ENCODE measurements at regions not wholly inside any gene's neighbourhood (a gene's known extent, or its start where the extent isn't known, plus 50 kb on each side); places are given as distances from the start of the nearest gene placed in this dataset.

GRCh38 chr1:238364214-238364892, 473.6 kb upstream of the ZP4 start:
- no peaks in the 10 kb centered on the region for H3K36me3 ChIP-seq (ENCODE audit: control insufficient read depth, insufficient read depth, low read length)
- H3K4me1 ChIP-seq (ENCODE audit: control insufficient read depth, insufficient read depth, low read length, poor library complexity, severe bottlenecking): no peaks in the 10 kb centered on the region
- H3K4me3 ChIP-seq (ENCODE audit: extremely low read depth, insufficient read depth, low read length, poor library complexity, severe bottlenecking): no peak overlapping the region
- no peaks in the 10 kb centered on the region for H3K9me3 ChIP-seq (ENCODE audit: control insufficient read depth, low read length)
- no peak overlapping the region for H3K27ac ChIP-seq (ENCODE audit: low read depth, low read length, severe bottlenecking)
- WGBS, 2 experiments (ENCODE audit: insufficient coverage in 2 of 2): 100% methylated on average over 1 of the region's 4 CpGs; no CpG with 5 or more reads in 1 of the 2 experiments

- Histone ChIP-seq H3K36me3 (ENCODE audit: control insufficient read depth, insufficient read depth, low read length) (no peaks in the 10 kb centered on the region), H3K27ac (ENCODE audit: low read depth, low read length, severe bottlenecking) (no peak overlapping the region), H3K9me3 (ENCODE audit: control insufficient read depth, low read length) (no peaks in the 10 kb centered on the region), H3K4me3 (ENCODE audit: extremely low read depth, insufficient read depth, low read length, poor library complexity, severe bottlenecking) (no peak overlapping the region), H3K4me1 (ENCODE audit: control insufficient read depth, insufficient read depth, low read length, poor library complexity, severe bottlenecking) (no peaks in the 10 kb centered on the region)
- WGBS, 2 experiments (ENCODE audit: insufficient coverage in 2 of 2): 85 to 100% methylated on average over 3 to 4 of the region's 7 CpGs
These were observed 469.8 kb upstream of the ZP4 start for GRCh38 chr1:238360474-238360873.

- Histone ChIP-seq H3K36me3 (ENCODE audit: control insufficient read depth, insufficient read depth, low read length) (no peaks in the 10 kb centered on the region), H3K27ac (ENCODE audit: low read depth, low read length, severe bottlenecking) (no peak overlapping the region), H3K9me3 (ENCODE audit: control insufficient read depth, low read length) (peaks cover 4% of the 10 kb centered on the region), H3K4me3 (ENCODE audit: extremely low read depth, insufficient read depth, low read length, poor library complexity, severe bottlenecking) (no peak overlapping the region), H3K4me1 (ENCODE audit: control insufficient read depth, insufficient read depth, low read length, poor library complexity, severe bottlenecking) (no peaks in the 10 kb centered on the region)
- no CpG with 5 or more reads among the region's 2 CpGs for WGBS, 2 experiments (ENCODE audit: insufficient coverage in 2 of 2)
These were observed 459.7 kb upstream of the ZP4 start for GRCh38 chr1:238350471-238350870.

GRCh38 chr1:238346340-238346739, 455.6 kb upstream of the ZP4 start:
- peaks cover 4% of the 10 kb centered on the region for H3K9me3 ChIP-seq (ENCODE audit: control insufficient read depth, low read length)
- WGBS, 2 experiments (ENCODE audit: insufficient coverage in 2 of 2): no CpG with 5 or more reads among the region's 1 CpG
- H3K4me1 ChIP-seq (ENCODE audit: control insufficient read depth, insufficient read depth, low read length, poor library complexity, severe bottlenecking): no peaks in the 10 kb centered on the region
- H3K4me3 ChIP-seq (ENCODE audit: extremely low read depth, insufficient read depth, low read length, poor library complexity, severe bottlenecking): no peak overlapping the region
- no peak overlapping the region for H3K27ac ChIP-seq (ENCODE audit: low read depth, low read length, severe bottlenecking)
- H3K36me3 ChIP-seq (ENCODE audit: control insufficient read depth, insufficient read depth, low read length): no peaks in the 10 kb centered on the region

GRCh38 chr1:238345837-238346236, 455.1 kb upstream of the ZP4 start:
- H3K4me3 ChIP-seq (ENCODE audit: extremely low read depth, insufficient read depth, low read length, poor library complexity, severe bottlenecking): no peak overlapping the region
- H3K9me3 ChIP-seq (ENCODE audit: control insufficient read depth, low read length): peaks cover 4% of the 10 kb centered on the region
- 83 to 90% methylated on average over 1 to 3 of the region's 6 CpGs for WGBS, 2 experiments (ENCODE audit: insufficient coverage in 2 of 2)
- H3K4me1 ChIP-seq (ENCODE audit: control insufficient read depth, insufficient read depth, low read length, poor library complexity, severe bottlenecking): no peaks in the 10 kb centered on the region
- no peak overlapping the region for H3K27ac ChIP-seq (ENCODE audit: low read depth, low read length, severe bottlenecking)
- no peaks in the 10 kb centered on the region for H3K36me3 ChIP-seq (ENCODE audit: control insufficient read depth, insufficient read depth, low read length)

GRCh38 chr1:238343852-238344251, 453.1 kb upstream of the ZP4 start:
- Histone ChIP-seq H3K4me1 (ENCODE audit: control insufficient read depth, insufficient read depth, low read length, poor library complexity, severe bottlenecking) (no peaks in the 10 kb centered on the region), H3K36me3 (ENCODE audit: control insufficient read depth, insufficient read depth, low read length) (no peaks in the 10 kb centered on the region), H3K9me3 (ENCODE audit: control insufficient read depth, low read length) (peaks cover 4% of the 10 kb centered on the region), H3K27ac (ENCODE audit: low read depth, low read length, severe bottlenecking) (no peak overlapping the region), H3K4me3 (ENCODE audit: extremely low read depth, insufficient read depth, low read length, poor library complexity, severe bottlenecking) (no peak overlapping the region)
- WGBS, 2 experiments (ENCODE audit: insufficient coverage in 2 of 2): 80 to 100% methylated on average over 1 of the region's 3 CpGs

- H3K36me3 ChIP-seq (ENCODE audit: control insufficient read depth, insufficient read depth, low read length): no peaks in the 10 kb centered on the region
- no peaks in the 10 kb centered on the region for H3K4me1 ChIP-seq (ENCODE audit: control insufficient read depth, insufficient read depth, low read length, poor library complexity, severe bottlenecking)
- H3K4me3 ChIP-seq (ENCODE audit: extremely low read depth, insufficient read depth, low read length, poor library complexity, severe bottlenecking): no peak overlapping the region
- H3K9me3 ChIP-seq (ENCODE audit: control insufficient read depth, low read length): peaks cover 1% of the 10 kb centered on the region
- H3K27ac ChIP-seq (ENCODE audit: low read depth, low read length, severe bottlenecking): no peak overlapping the region
- WGBS, 2 experiments (ENCODE audit: insufficient coverage in 2 of 2): 90 to 100% methylated on average over 1 to 2 of the region's 2 CpGs
These were observed 450.7 kb upstream of the ZP4 start for GRCh38 chr1:238341395-238341794.

GRCh38 chr1:238340989-238341388, 450.3 kb upstream of the ZP4 start:
- WGBS, 2 experiments (ENCODE audit: insufficient coverage in 2 of 2): 77 to 78% methylated on average over 5 to 6 of the region's 7 CpGs

GRCh38 chr1:238336531-238336930, 445.8 kb upstream of the ZP4 start:
- no peak overlapping the region for H3K27ac ChIP-seq (ENCODE audit: low read depth, low read length, severe bottlenecking)
- 84% methylated on average over 7 of the region's 7 CpGs; no CpG with 5 or more reads in 1 of the 2 experiments for WGBS, 2 experiments (ENCODE audit: insufficient coverage in 2 of 2)
- no peak overlapping the region for H3K4me3 ChIP-seq (ENCODE audit: extremely low read depth, insufficient read depth, low read length, poor library complexity, severe bottlenecking)
- H3K4me1 ChIP-seq (ENCODE audit: control insufficient read depth, insufficient read depth, low read length, poor library complexity, severe bottlenecking): no peaks in the 10 kb centered on the region
- no peaks in the 10 kb centered on the region for H3K36me3 ChIP-seq (ENCODE audit: control insufficient read depth, insufficient read depth, low read length)
- no peaks in the 10 kb centered on the region for H3K9me3 ChIP-seq (ENCODE audit: control insufficient read depth, low read length)

More at GRCh38 chr1:238340989-238341388, 450.3 kb upstream of the ZP4 start:
- no peak overlapping the region for H3K27ac ChIP-seq (ENCODE audit: low read depth, low read length, severe bottlenecking)
- no peaks in the 10 kb centered on the region for H3K9me3 ChIP-seq (ENCODE audit: control insufficient read depth, low read length)
- H3K4me1 ChIP-seq (ENCODE audit: control insufficient read depth, insufficient read depth, low read length, poor library complexity, severe bottlenecking): no peaks in the 10 kb centered on the region
- no peaks in the 10 kb centered on the region for H3K36me3 ChIP-seq (ENCODE audit: control insufficient read depth, insufficient read depth, low read length)
- no peak overlapping the region for H3K4me3 ChIP-seq (ENCODE audit: extremely low read depth, insufficient read depth, low read length, poor library complexity, severe bottlenecking)

GRCh38 chr1:238334170-238334569, 443.4 kb upstream of the ZP4 start:
- no peaks in the 10 kb centered on the region for H3K9me3 ChIP-seq (ENCODE audit: control insufficient read depth, low read length)
- no peak overlapping the region for H3K4me3 ChIP-seq (ENCODE audit: extremely low read depth, insufficient read depth, low read length, poor library complexity, severe bottlenecking)
- no peak overlapping the region for H3K27ac ChIP-seq (ENCODE audit: low read depth, low read length, severe bottlenecking)
- no CpG with 5 or more reads among the region's 1 CpG for WGBS, 2 experiments (ENCODE audit: insufficient coverage in 2 of 2)
- no peaks in the 10 kb centered on the region for H3K36me3 ChIP-seq (ENCODE audit: control insufficient read depth, insufficient read depth, low read length)
- H3K4me1 ChIP-seq (ENCODE audit: control insufficient read depth, insufficient read depth, low read length, poor library complexity, severe bottlenecking): no peaks in the 10 kb centered on the region

GRCh38 chr1:238331557-238331956, 440.8 kb upstream of the ZP4 start:
- H3K4me1 ChIP-seq (ENCODE audit: control insufficient read depth, insufficient read depth, low read length, poor library complexity, severe bottlenecking): no peaks in the 10 kb centered on the region
- no peak overlapping the region for H3K27ac ChIP-seq (ENCODE audit: low read depth, low read length, severe bottlenecking)
- H3K4me3 ChIP-seq (ENCODE audit: extremely low read depth, insufficient read depth, low read length, poor library complexity, severe bottlenecking): no peak overlapping the region
- no peaks in the 10 kb centered on the region for H3K9me3 ChIP-seq (ENCODE audit: control insufficient read depth, low read length)
- no peaks in the 10 kb centered on the region for H3K36me3 ChIP-seq (ENCODE audit: control insufficient read depth, insufficient read depth, low read length)
